Fibroblast of lung (primary cell): ENCODE measurements at regions not wholly inside any gene's neighbourhood (a gene's known extent, or its start where the extent isn't known, plus 50 kb on each side); places are given as distances from the start of the nearest gene placed in this dataset.
A peak's percentile ranks its signal among the peaks of the same experiment; 100 is the strongest.

Experiments
- DNase-seq, 2 donors: peaks; one replicate each; pipeline versions ENCODE4 v3.0.0 to v3.0.0-alpha.2; 2010; ENCODE audit warnings: low read depth in 2 of 2
- H2AFZ ChIP-seq: 2 replicates; pipeline ENCODE4 v1.5.1; 2012; ENCODE audit warnings: low read length, control low read depth, inconsistent platforms
- H3K27ac ChIP-seq: 2 replicates; pipeline ENCODE4 v1.5.1; 2011; ENCODE audit warnings: low read length, control low read depth; ENCODE audit not compliant: insufficient read depth
- H3K27me3 ChIP-seq: 2 replicates; pipeline ENCODE4 v1.5.1; 2011; ENCODE audit warnings: mild to moderate bottlenecking, low read length; ENCODE audit not compliant: control insufficient read depth, insufficient read depth
- H3K36me3 ChIP-seq: 2 replicates; pipeline ENCODE4 v1.5.1; 2011; ENCODE audit warnings: low read length; ENCODE audit not compliant: control insufficient read depth, insufficient read depth
- H3K4me1 ChIP-seq: 2 replicates; pipeline ENCODE4 v1.5.1; 2011; ENCODE audit warnings: low read length; ENCODE audit not compliant: control insufficient read depth, insufficient read depth; ENCODE audit errors: extremely low read depth
- H3K4me2 ChIP-seq: 2 replicates; pipeline ENCODE4 v1.5.1; 2011; ENCODE audit warnings: low read length, control low read depth; ENCODE audit not compliant: insufficient read depth; ENCODE audit errors: extremely low read depth
- H3K4me3 ChIP-seq, 4 experiments: fragments of 200-600 bp in 1 of 4; sonication (generic) in 1 of 4; replicated peaks in 1 of 4; 2 replicates each; pipeline ENCODE4 v1.5.1; 2011 to 2016; ENCODE audit warnings: low read length in 4 of 4, low read depth in 3 of 4, mild to moderate bottlenecking in 3 of 4, control low read depth in 2 of 4, inconsistent platforms in 1 of 4, mixed read lengths in 1 of 4; ENCODE audit not compliant: insufficient read depth in 1 of 4; ENCODE audit errors: control extremely low read depth in 1 of 4
- H3K79me2 ChIP-seq: 2 replicates; pipeline ENCODE4 v1.5.1; 2012; ENCODE audit warnings: mild to moderate bottlenecking, low read length, inconsistent platforms; ENCODE audit not compliant: control insufficient read depth, insufficient read depth
- H3K9ac ChIP-seq: 2 replicates; pipeline ENCODE4 v1.5.1; 2011; ENCODE audit warnings: mild to moderate bottlenecking, low read length, control low read depth; ENCODE audit not compliant: insufficient read depth
- H3K9me3 ChIP-seq: 2 replicates; pipeline ENCODE4 v1.5.1; 2012; ENCODE audit warnings: low read depth, low read length; ENCODE audit not compliant: control insufficient read depth, insufficient read depth
- H4K20me1 ChIP-seq: 2 replicates; pipeline ENCODE4 v1.5.1; 2011; ENCODE audit warnings: low read length; ENCODE audit not compliant: control insufficient read depth, insufficient read depth; ENCODE audit errors: extremely low read depth
- CTCF ChIP-seq, 2 donors: IDR thresholded peaks in 1 of 2; conservative IDR thresholded peaks in 1 of 2; 1 replicate in 1 of 2; 2 replicates in 1 of 2; pipeline ENCODE4 v1.5.1; 2011 to 2012; ENCODE audit warnings: low read length in 2 of 2, control low read depth in 1 of 2, inconsistent platforms in 1 of 2, low read depth in 1 of 2, mild to moderate bottlenecking in 1 of 2
- EZH2 ChIP-seq: IDR thresholded peaks from 2 replicates; pipeline ENCODE4 v1.5.1; 2012; ENCODE audit warnings: low read length, control low read depth, mild to moderate bottlenecking; ENCODE audit errors: missing control alignments

GRCh38 chr12:77531912-77532311, 298.8 kb upstream of the NAV3 start:
- Histone ChIP-seq H3K79me2 (no peaks in the 10 kb centered on the region), H3K4me2 (no peak overlapping the region), H3K4me1 (no peaks in the 10 kb centered on the region), H4K20me1 (no peaks in the 10 kb centered on the region), H3K27me3 (no peaks in the 10 kb centered on the region), H3K36me3 (no peaks in the 10 kb centered on the region), H3K4me3 (no peak overlapping the region), H3K27ac (no peak overlapping the region), H3K9ac (no peak overlapping the region), H3K9me3 (no peaks in the 10 kb centered on the region), H2AFZ (no peak overlapping the region)
- DNase-seq: no peak
- no peak for TF ChIP-seq EZH2
- no peak for TF ChIP-seq CTCF (conservative IDR thresholded peaks at IDR 0.05 in 1 of 2, IDR thresholded peaks at IDR 0.05 in 1 of 2; ENCODE audit: low read depth in 1 of 2, low read length in 2 of 2)

- no peak for TF ChIP-seq EZH2
- no peak for TF ChIP-seq CTCF (conservative IDR thresholded peaks at IDR 0.05 in 1 of 2, IDR thresholded peaks at IDR 0.05 in 1 of 2; ENCODE audit: low read depth in 1 of 2, low read length in 2 of 2)
- no peaks in the 10 kb centered on the region for H3K27me3 ChIP-seq
- DNase-seq: no peak
- H3K9ac ChIP-seq: no peak overlapping the region
- H3K36me3 ChIP-seq: no peaks in the 10 kb centered on the region
- no peak overlapping the region for H3K4me3 ChIP-seq
- no peaks in the 10 kb centered on the region for H4K20me1 ChIP-seq
- H3K4me1 ChIP-seq: no peaks in the 10 kb centered on the region
- H3K4me2 ChIP-seq: no peak overlapping the region
- no peak overlapping the region for H2AFZ ChIP-seq
- no peaks in the 10 kb centered on the region for H3K9me3 ChIP-seq
- no peaks in the 10 kb centered on the region for H3K79me2 ChIP-seq
- H3K27ac ChIP-seq: no peak overlapping the region
Observed at GRCh38 chr12:77522247-77522646, 308.4 kb upstream of the NAV3 start.

GRCh38 chr12:77521508-77522115, 309.1 kb upstream of the NAV3 start:
- Histone ChIP-seq H3K79me2 (no peaks in the 10 kb centered on the region), H3K9me3 (no peaks in the 10 kb centered on the region), H3K27me3 (no peaks in the 10 kb centered on the region), H3K9ac (no peak overlapping the region), H3K36me3 (no peaks in the 10 kb centered on the region), H3K27ac (no peak overlapping the region), H3K4me2 (no peak overlapping the region), H2AFZ (no peak overlapping the region), H3K4me1 (no peaks in the 10 kb centered on the region), H4K20me1 (no peaks in the 10 kb centered on the region), H3K4me3 (no peak overlapping the region)
- TF ChIP-seq CTCF (conservative IDR thresholded peaks at IDR 0.05 in 1 of 2, IDR thresholded peaks at IDR 0.05 in 1 of 2; ENCODE audit: low read depth in 1 of 2, low read length in 2 of 2) (no peak), EZH2 (no peak)
- peak; percentile 47 to 70 for DNase-seq
